Iris pigment epithelial cell (primary cell): ENCODE measurements at regions not wholly inside any gene's neighbourhood (a gene's known extent, or its start where the extent isn't known, plus 50 kb on each side); places are given as distances from the start of the nearest gene placed in this dataset.
A peak's percentile ranks its signal among the peaks of the same experiment; 100 is the strongest.

Experiments used
- DNase-seq: peaks from one replicate; pipeline ENCODE4 v3.0.0-alpha.2; 2011; ENCODE audit warnings: low read depth

- DNase-seq: peak; percentile 71
Measured at GRCh38 chr2:150587547-150588505, 100.4 kb upstream of the RND3 start.

DNA sequence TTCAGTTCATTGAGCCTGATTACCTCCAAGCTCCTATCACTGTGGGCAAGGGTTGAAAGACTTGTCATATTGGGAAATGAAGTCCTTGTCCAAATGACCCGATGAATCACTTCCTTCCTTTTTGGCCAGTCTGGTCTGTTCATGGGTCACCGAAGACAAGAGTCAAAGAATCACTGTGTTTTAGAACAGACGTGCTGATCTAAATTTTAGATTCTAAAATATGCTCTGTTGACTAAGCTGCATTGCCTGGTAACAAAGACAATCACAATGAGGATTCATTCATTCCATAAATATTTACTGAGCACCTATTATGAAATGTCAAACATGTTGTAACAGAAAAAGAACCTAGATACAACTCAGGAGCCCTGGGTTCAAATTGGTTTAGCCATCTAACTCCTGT is 99.4 kb upstream of the RND3 start:
- DNase-seq: peak; percentile 80

- DNase-seq: no peak
Measured at GRCh38 chr2:150585221-150585971, 97.9 kb upstream of the RND3 start.

GRCh38 chr2:150584081-150584480 is 96.6 kb upstream of the RND3 start:
- DNase-seq: no peak

DNA sequence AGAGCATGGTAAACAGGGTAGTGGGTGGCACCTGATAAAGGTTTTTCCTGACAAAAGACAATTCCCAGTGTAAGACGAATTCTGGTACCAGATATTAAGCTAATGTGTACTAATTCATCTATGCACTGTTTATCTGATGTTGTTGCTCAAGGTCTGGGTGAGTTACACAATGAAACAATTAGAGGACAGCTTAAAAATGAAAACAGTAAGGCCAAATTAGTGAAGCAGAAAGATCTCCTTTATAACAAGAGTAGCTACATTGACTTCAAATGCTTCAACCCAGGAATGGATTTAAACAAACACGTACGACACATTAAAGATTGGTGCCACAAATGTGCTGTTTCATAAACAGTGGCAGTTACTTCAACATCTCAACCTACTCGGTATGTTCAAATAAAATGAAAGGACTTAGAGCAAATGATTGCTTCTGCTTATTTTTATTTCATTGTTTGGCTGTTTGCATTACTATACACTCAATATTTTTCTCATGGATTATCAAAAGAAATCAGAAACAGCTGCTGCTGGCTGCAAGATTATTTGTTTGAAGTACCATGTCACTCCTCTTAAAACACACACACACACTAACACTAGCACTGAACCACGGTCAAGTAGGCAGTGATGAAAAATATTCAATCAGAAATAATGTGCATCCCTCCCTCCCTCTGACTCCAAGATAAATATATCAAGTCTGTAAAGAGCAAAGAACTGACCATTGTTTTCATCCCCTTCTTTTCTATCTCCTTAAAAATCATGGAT is 94.4 kb upstream of the RND3 start:
- DNase-seq: no peak

- DNase-seq: no peak
Measured at GRCh38 chr2:150578481-150578880, 91.0 kb upstream of the RND3 start.

DNA sequence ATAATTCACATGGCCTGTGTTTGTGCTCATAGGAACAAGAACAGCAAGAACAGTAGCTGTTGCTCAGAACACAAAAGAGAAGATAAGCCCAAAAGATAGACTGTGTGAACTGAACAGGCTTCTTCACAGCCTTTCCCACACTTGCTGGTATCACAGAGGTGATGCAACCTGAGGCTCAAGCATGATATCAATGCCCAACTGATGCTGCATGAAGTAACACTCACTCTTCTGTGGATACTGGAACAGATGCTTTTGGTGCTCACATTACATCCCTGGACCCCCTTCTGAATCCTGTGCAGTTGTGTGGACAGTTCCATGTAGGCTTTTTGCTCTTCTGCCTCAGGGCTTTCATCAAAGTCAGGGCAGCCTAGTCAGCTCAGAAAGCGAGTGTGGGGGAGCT is 88.4 kb upstream of the RND3 start:
- DNase-seq: no peak

GRCh38 chr2:150572961-150573395 is 85.5 kb upstream of the RND3 start:
- no peak for DNase-seq

DNA sequence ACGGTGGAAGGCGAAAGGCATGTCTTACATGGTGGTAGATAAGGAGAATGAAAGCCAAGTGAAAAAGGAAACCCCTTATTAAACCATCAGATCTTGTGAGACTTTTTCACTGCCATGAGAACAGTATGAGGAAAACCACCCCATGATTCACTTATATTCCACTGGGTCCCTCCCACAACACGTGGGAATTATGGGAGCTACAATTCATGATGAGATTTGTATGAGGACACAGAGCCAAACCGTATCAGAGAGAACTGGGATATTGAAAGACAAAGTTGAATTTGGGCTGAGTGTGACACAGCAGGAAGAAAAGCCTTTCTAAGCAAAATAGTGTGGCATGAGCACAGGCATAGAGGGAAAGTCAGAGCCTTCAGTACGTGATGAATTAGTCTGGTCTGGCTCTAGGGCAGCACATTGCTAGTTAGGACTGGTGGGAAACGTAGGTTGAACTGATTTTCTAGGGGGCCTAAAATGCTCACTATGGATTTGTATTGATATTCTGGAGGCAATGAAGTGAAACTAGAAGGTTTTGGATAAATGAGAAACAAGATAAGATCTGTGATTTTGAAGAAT is 84.8 kb upstream of the RND3 start:
- no peak for DNase-seq

GRCh38 chr2:150571121-150571520 is 83.7 kb upstream of the RND3 start:
- no peak for DNase-seq

GRCh38 chr2:150570712-150571111 is 83.2 kb upstream of the RND3 start:
- DNase-seq: peak; percentile 75

GRCh38 chr2:150569761-150570160 is 82.3 kb upstream of the RND3 start:
- no peak for DNase-seq

DNA sequence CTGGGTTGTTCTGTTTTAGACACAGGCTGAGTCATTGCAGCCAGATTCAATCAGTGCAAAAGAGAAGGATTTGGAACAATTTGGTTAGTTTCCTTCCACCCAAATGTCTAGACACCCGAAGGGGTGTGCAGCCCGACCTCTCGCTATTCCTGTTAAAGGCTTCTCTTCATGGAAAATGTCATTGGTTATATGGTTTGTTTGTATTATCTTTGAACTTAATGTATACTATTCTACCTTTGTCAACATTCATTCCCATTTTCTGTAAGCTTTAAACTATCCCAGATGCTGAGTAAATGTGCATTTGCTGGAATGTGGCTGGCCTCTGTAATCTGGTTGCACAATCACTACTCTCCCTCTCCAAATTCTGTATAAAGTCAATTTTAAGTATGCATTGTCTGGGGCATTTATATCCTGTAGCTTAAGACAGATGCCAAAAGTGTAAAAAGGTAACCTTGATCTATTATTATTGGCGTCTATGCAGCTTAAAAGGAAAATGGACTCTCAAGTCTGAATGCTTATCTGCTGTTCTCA is 80.4 kb upstream of the RND3 start:
- DNase-seq: peak; percentile 45

DNA sequence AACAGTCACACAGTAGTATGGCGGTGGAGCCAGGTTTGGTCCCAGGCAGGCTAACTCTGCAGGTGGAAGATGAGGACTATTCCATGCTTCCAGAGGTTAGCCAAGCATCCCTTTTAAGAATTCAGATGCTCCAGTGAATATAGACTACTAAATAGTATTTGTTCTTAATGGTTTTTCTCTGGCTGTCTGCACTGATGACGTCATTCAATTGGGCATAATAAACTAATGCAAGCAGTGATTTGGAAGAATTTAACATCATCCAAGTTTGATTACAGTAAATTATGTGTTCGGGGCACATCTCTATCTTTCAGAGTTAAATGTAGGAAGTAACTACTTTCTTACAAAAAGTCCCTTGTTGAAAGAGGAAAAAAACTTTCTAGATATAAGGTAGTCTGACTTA is 78.8 kb upstream of the RND3 start:
- no peak for DNase-seq

- DNase-seq: no peak
Measured at GRCh38 chr2:150561076-150561475, 73.6 kb upstream of the RND3 start.

GRCh38 chr2:150557020-150557600 is 69.6 kb upstream of the RND3 start:
- no peak for DNase-seq

GRCh38 chr2:150555611-150556356 is 68.3 kb upstream of the RND3 start:
- no peak for DNase-seq

- DNase-seq: no peak
Measured at GRCh38 chr2:150554046-150554445, 66.6 kb upstream of the RND3 start.

DNA sequence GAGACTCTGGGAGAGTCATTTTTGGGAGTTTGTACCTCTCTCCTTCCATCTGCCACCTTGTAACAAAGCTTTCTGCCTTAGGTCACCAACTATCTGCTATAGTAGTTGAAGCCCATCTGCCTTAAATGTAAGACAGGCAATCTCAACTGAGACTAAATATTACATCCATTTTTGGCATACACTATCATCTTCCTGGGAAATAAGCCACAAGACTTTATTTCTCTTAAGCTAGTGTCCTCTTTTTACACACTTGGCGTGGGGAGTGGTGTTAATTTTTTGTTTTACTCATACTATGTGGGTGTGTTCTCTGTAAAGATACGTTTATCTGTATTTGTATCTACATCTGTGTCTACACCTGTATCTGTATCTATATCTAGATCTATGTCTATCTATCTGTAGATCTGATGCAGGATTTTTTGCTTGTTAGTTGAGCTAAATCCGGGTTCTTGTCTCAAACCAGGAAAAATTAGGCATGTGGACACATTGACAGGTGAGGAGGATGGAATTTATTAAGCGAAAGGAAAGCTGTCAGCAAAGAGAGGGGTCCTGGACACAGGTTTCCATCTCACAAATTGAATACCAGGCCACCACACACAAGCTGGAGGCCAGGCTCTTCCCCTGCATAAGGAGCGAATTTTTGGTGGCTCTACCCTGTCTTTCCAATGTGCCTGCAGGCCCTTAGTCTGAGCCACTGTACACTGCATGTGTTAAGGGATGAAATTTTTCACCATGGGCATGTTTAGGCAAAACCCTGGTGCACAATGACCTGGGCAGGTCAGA is 64.8 kb upstream of the RND3 start:
- DNase-seq: no peak

- no peak for DNase-seq
Measured at GRCh38 chr2:150549381-150549780, 61.9 kb upstream of the RND3 start.
